Activated CD4-positive, alpha-beta T cell treated with anti-CD3 and anti-CD28 coated beads for 4 hours (primary cell): ENCODE measurements at regions not wholly inside any gene's neighbourhood (a gene's known extent, or its start where the extent isn't known, plus 50 kb on each side); places are given as distances from the start of the nearest gene placed in this dataset.
"Not testable (repeated sequence)": the region's sequence is repeated elsewhere in the genome, so short reads cannot be mapped to it uniquely, and the experiment has no call there.

ENCODE experiments used
- DNase-seq, 2 donors: peaks; one replicate each; pipeline ENCODE4 v3.0.0-alpha.2; 2020

GRCh38 chr9:30107134-30107533 is 2277.3 kb upstream of the ACO1 start:
- not testable (repeated sequence) for DNase-seq

- DNase-seq: no peak
These were observed 2267.7 kb upstream of the ACO1 start for GRCh38 chr9:30116673-30117217.

GRCh38 chr9:30120666-30121065 is 2263.8 kb upstream of the ACO1 start:
- DNase-seq: no peak

- DNase-seq: no peak
These were observed 2262.8 kb upstream of the ACO1 start for GRCh38 chr9:30121611-30122010.

GRCh38 chr9:30125881-30126280 is 2258.6 kb upstream of the ACO1 start:
- no peak for DNase-seq

- DNase-seq: no peak
These were observed 2257.1 kb upstream of the ACO1 start for GRCh38 chr9:30127371-30127770.

- no peak for DNase-seq
These were observed 2244.0 kb upstream of the ACO1 start for GRCh38 chr9:30140407-30140806.

- DNase-seq: no peak
These were observed 2223.9 kb upstream of the ACO1 start for GRCh38 chr9:30160570-30160969.

- DNase-seq: no peak
These were observed 2212.2 kb upstream of the ACO1 start for GRCh38 chr9:30172206-30172605.

GRCh38 chr9:30178610-30179009 is 2205.8 kb upstream of the ACO1 start:
- no peak for DNase-seq

GRCh38 chr9:30193421-30193820 is 2191.0 kb upstream of the ACO1 start:
- no peak for DNase-seq

GRCh38 chr9:30196941-30197340 is 2187.5 kb upstream of the ACO1 start:
- DNase-seq: no peak

- DNase-seq: no peak
These were observed 2187.0 kb upstream of the ACO1 start for GRCh38 chr9:30197453-30197852.

- DNase-seq: no peak
These were observed 2186.5 kb upstream of the ACO1 start for GRCh38 chr9:30197954-30198353.

- no peak for DNase-seq
These were observed 2185.8 kb upstream of the ACO1 start for GRCh38 chr9:30198463-30199309.

- no peak for DNase-seq
These were observed 2183.4 kb upstream of the ACO1 start for GRCh38 chr9:30201024-30201423.

- DNase-seq: no peak
These were observed 2149.4 kb upstream of the ACO1 start for GRCh38 chr9:30235068-30235467.

GRCh38 chr9:30235564-30235963 is 2148.9 kb upstream of the ACO1 start:
- DNase-seq: no peak

GRCh38 chr9:30239878-30240277 is 2144.6 kb upstream of the ACO1 start:
- DNase-seq: no peak

GRCh38 chr9:30243467-30243866 is 2141.0 kb upstream of the ACO1 start:
- no peak for DNase-seq

- DNase-seq: no peak
These were observed 2139.6 kb upstream of the ACO1 start for GRCh38 chr9:30244877-30245276.

GRCh38 chr9:30250872-30251271 is 2133.6 kb upstream of the ACO1 start:
- DNase-seq: no peak

- no peak for DNase-seq
These were observed 2126.3 kb upstream of the ACO1 start for GRCh38 chr9:30258094-30258493.

GRCh38 chr9:30280229-30280900 is 2104.1 kb upstream of the ACO1 start:
- no peak for DNase-seq
